Panc1 (cell line): ENCODE measurements at regions not wholly inside any gene's neighbourhood (a gene's known extent, or its start where the extent isn't known, plus 50 kb on each side); places are given as distances from the start of the nearest gene placed in this dataset.
"Not testable (repeated sequence)": the region's sequence is repeated elsewhere in the genome, so short reads cannot be mapped to it uniquely, and the experiment has no call there.

Experiments used
- ATAC-seq: fragments of 200-7000 bp; cut with Tn5 transposase; 2 replicates; pipeline ENCODE4 v1.9.1; 2020; ENCODE audit warnings: mild to moderate bottlenecking, moderate library complexity
- BruUV-seq: library from RNA; stranded (reverse); fragments of 400-500 nt; replicated peaks from 2 replicates; lab custom pipeline; 2021; lab: Mats Ljungman, UMichigan
- CTCF ChIA-PET: fragments of 300-600 bp; sonication (Branson Sonifier 250); formaldehyde crosslinking; loops from one replicate; lab custom pipeline; 2022; ENCODE audit warnings: antibody characterized with exemption; lab: Charles Lee
- POLR2A ChIA-PET: fragments of 300-600 bp; sonication (Branson Sonifier 250); formaldehyde crosslinking; loops from one replicate; lab custom pipeline; 2022; ENCODE audit warnings: antibody characterized with exemption; lab: Charles Lee
- DNase-seq: peaks from one replicate; pipeline ENCODE4 v3.0.0-alpha.2; 2010; ENCODE audit warnings: low read depth, low spot score
- H3K27ac ChIP-seq: 2 replicates; pipeline ENCODE4 v1.5.1; 2011; ENCODE audit warnings: mild to moderate bottlenecking, low read length, inconsistent platforms
- H3K27me3 ChIP-seq: fragments of 200-500 bp; sonication (Bioruptor generic); 2 replicates; pipeline ENCODE4 v1.6.0; 2014; ENCODE audit warnings: low read length, inconsistent platforms; ENCODE audit not compliant: control insufficient read depth, insufficient read depth
- H3K36me3 ChIP-seq: fragments of 200-500 bp; sonication (Bioruptor generic); 2 replicates; pipeline ENCODE4 v1.5.1; 2014; ENCODE audit warnings: inconsistent platforms, mild to moderate bottlenecking, low read length, moderate library complexity; ENCODE audit not compliant: control insufficient read depth, insufficient read depth
- H3K4me1 ChIP-seq: 2 replicates; pipeline ENCODE4 v1.5.1; 2011; ENCODE audit warnings: inconsistent platforms, mild to moderate bottlenecking, low read length, moderate library complexity; ENCODE audit not compliant: control insufficient read depth, insufficient read depth
- H3K4me3 ChIP-seq, 2 experiments: 2 replicates each; pipeline ENCODE4 v1.5.1; 2011 to 2012; ENCODE audit warnings: low read depth in 2 of 2, low read length in 2 of 2, mild to moderate bottlenecking in 2 of 2, inconsistent platforms in 1 of 2, moderate library complexity in 1 of 2
- H3K9me3 ChIP-seq: fragments of 200-500 bp; sonication (Bioruptor generic); 2 replicates; pipeline ENCODE4 v1.5.1; 2014; ENCODE audit warnings: low read depth, mild to moderate bottlenecking, inconsistent platforms, low read length, moderate library complexity; ENCODE audit not compliant: control insufficient read depth, insufficient read depth
- CTCF ChIP-seq: fragments of 450-650 bp; IDR thresholded peaks from 2 replicates; pipeline ENCODE4 v1.5.1; 2017; ENCODE audit warnings: mild to moderate bottlenecking
- POLR2AphosphoS5 ChIP-seq: IDR thresholded peaks from 2 replicates; pipeline ENCODE4 v1.6.1; 2012; ENCODE audit warnings: mild to moderate bottlenecking, low read depth, low read length, moderate library complexity
- REST ChIP-seq, 2 experiments: IDR thresholded peaks; 2 replicates each; pipeline ENCODE4 v1.6.1; 2011 to 2012; ENCODE audit warnings: low read depth in 2 of 2, control low read depth in 1 of 2, low read length in 1 of 2, mild to moderate bottlenecking in 1 of 2, moderate library complexity in 1 of 2; ENCODE audit not compliant: insufficient read depth in 1 of 2
- SIN3A ChIP-seq: IDR thresholded peaks from 2 replicates; pipeline ENCODE4 v1.6.1; 2012; ENCODE audit warnings: low read depth, mild to moderate bottlenecking, low read length, moderate library complexity, borderline replicate concordance; ENCODE audit not compliant: insufficient read depth
- TCF7L2 ChIP-seq: IDR thresholded peaks from 2 replicates; pipeline ENCODE4 v1.6.1; 2011; ENCODE audit warnings: mild to moderate bottlenecking, low read depth, low read length, inconsistent platforms
- in situ Hi-C: cut with HindIII; loops from 2 replicates; pipeline ENCODE4 v1.10.0; 2016; ENCODE audit warnings: low sequenced_read_pairs, low pct_unique_long_range_greater_than_20kb
- intact Hi-C: fragments of 100-400 bp; cut with micrococcal nuclease; formaldehyde crosslinking; loops from one replicate; pipeline ENCODE4 v1.10.0; 2022; ENCODE audit not compliant: unreplicated experiment

DNA sequence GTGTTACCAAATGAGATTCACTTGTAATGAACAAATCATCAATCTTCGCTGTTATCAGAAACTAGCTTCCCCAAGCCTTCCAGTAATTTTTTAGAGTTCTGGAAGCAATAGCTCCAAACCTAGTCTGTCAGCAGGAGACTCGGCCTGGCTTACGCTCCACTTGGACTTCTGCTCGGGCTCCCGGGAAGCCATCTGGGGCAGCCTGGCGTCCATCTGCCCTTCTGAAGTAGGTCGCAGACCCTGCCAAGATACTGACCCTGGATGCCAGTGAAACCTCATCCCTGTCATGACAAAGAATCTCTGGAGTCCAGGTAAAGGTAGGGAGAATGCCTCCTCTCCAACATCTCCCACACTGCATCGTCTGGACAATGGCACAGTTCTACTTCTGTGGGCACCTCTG is 493.8 kb upstream of the ZFP42 start:
- intact Hi-C loops, result no loop called here
- BruUV-seq, result no TSS peak
- TF ChIP-seq CTCF, result no peak
- no peak for TF ChIP-seq TCF7L2
- no peak for TF ChIP-seq POLR2AphosphoS5
- TF ChIP-seq SIN3A, result no peak
- TF ChIP-seq REST (IDR thresholded peaks at IDR 0.05; ENCODE audit: insufficient read depth in 1 of 2, low read depth in 2 of 2, low read length in 1 of 2), result no peak
- ChIA-PET CTCF (no interaction called here), POLR2A (no interaction called here)
- H3K9me3 ChIP-seq, result no peaks in the 10 kb centered on the region
- H3K4me3 ChIP-seq, result no peak overlapping the region
- DNase-seq, result no peak
- no peaks in the 10 kb centered on the region for H3K4me1 ChIP-seq
- no peaks in the 10 kb centered on the region for H3K27me3 ChIP-seq
- no peaks in the 10 kb centered on the region for H3K36me3 ChIP-seq
- ATAC-seq, result no peak
- H3K27ac ChIP-seq, result no peak overlapping the region
- in situ Hi-C loops, result no loop called here

GRCh38 chr4:187504974-187505797 is 490.4 kb upstream of the ZFP42 start:
- ATAC-seq (no peak), DNase-seq (no peak)
- no peaks in the 10 kb centered on the region for H3K4me1 ChIP-seq
- CTCF ChIA-PET, result no interaction called here
- in situ Hi-C loops, result no loop called here
- no TSS peak for BruUV-seq
- no peaks in the 10 kb centered on the region for H3K36me3 ChIP-seq
- no peaks in the 10 kb centered on the region for H3K27me3 ChIP-seq
- intact Hi-C loops, result no loop called here
- TF ChIP-seq REST (IDR thresholded peaks at IDR 0.05; ENCODE audit: insufficient read depth in 1 of 2, low read depth in 2 of 2, low read length in 1 of 2) (no peak), CTCF (no peak), TCF7L2 (no peak), SIN3A (no peak), POLR2AphosphoS5 (no peak)
- no peaks in the 10 kb centered on the region for H3K9me3 ChIP-seq
- no peak overlapping the region for H3K4me3 ChIP-seq
- POLR2A ChIA-PET, result no interaction called here
- no peak overlapping the region for H3K27ac ChIP-seq

- intact Hi-C loops, H3K4me3 ChIP-seq, CTCF ChIA-PET, POLR2A ChIA-PET, H3K4me1 ChIP-seq, H3K36me3 ChIP-seq, BruUV-seq, in situ Hi-C loops, H3K27me3 ChIP-seq, DNase-seq, H3K27ac ChIP-seq, H3K9me3 ChIP-seq, ATAC-seq: not testable (repeated sequence)
These were observed 489.8 kb upstream of the ZFP42 start for GRCh38 chr4:187505798-187506141.
